ENCODE measurements at regions not wholly inside any gene's neighbourhood (a gene's known extent, or its start where the extent isn't known, plus 50 kb on each side); places are given as distances from the start of the nearest gene placed in this dataset.
"Not testable (repeated sequence)": the region's sequence is repeated elsewhere in the genome, so short reads cannot be mapped to it uniquely, and the experiment has no call there.

DNA sequence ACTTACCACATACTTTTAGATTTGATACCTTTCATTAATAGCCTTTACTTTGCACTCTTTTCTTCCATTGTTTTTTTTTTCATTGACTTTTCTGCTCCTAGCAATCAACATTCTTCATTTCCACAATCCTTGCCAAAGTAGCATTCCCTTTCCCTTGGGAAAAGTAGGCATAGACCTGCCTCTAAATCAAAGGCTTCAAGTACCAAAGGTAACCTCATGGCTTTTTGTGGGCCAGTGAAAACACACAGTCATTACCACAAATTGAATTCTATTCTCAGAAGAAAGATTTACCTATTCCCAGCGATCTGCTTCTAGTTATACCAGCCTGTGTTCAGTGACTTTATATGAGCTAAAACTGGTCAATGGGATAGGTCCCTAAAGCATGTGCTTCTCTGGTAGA is 109.2 kb downstream of the SOCS6 start:
- no peaks in the 10 kb centered on the region for H3K36me3 ChIP-seq (replicated peaks; ENCODE audit: insufficient read depth, low read length)
- H3K9me3 ChIP-seq (replicated peaks; ENCODE audit: insufficient read depth, low read length), result no peaks in the 10 kb centered on the region
- TF ChIP-seq, protein P1, sequence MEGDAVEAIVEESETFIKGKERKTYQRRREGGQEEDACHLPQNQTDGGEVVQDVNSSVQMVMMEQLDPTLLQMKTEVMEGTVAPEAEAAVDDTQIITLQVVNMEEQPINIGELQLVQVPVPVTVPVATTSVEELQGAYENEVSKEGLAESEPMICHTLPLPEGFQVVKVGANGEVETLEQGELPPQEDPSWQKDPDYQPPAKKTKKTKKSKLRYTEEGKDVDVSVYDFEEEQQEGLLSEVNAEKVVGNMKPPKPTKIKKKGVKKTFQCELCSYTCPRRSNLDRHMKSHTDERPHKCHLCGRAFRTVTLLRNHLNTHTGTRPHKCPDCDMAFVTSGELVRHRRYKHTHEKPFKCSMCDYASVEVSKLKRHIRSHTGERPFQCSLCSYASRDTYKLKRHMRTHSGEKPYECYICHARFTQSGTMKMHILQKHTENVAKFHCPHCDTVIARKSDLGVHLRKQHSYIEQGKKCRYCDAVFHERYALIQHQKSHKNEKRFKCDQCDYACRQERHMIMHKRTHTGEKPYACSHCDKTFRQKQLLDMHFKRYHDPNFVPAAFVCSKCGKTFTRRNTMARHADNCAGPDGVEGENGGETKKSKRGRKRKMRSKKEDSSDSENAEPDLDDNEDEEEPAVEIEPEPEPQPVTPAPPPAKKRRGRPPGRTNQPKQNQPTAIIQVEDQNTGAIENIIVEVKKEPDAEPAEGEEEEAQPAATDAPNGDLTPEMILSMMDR (IDR thresholded peaks at IDR 0.05; ENCODE audit: low read length), result no peak
- TF ChIP-seq EZH2 (optimal IDR thresholded peaks at IDR 0.05; ENCODE audit: low read depth, low read length) (no peak), EZH2phosphoT487 (IDR thresholded peaks at IDR 0.05; ENCODE audit: low read length) (no peak)
- H3K4me1 ChIP-seq (ENCODE audit: low read length), result no peaks in the 10 kb centered on the region
- no peak overlapping the region for H3K4me2 ChIP-seq (ENCODE audit: low read depth, low read length)
- H3K9me2 ChIP-seq (replicated peaks; ENCODE audit: insufficient read depth, low read length), result no peaks in the 10 kb centered on the region
- H3K79me2 ChIP-seq (ENCODE audit: low read length), result no peaks in the 10 kb centered on the region
- H4K20me1 ChIP-seq (ENCODE audit: insufficient read depth, low read length), result no peaks in the 10 kb centered on the region
- DNase-seq, result no peak
- no peak overlapping the region for H3K9ac ChIP-seq (ENCODE audit: low read length)
- H3K4me3 ChIP-seq (ENCODE audit: low read length), result no peak overlapping the region
- H3K27ac ChIP-seq (ENCODE audit: low read length), result no peak overlapping the region
- H3K27me3 ChIP-seq (replicated peaks; ENCODE audit: insufficient read depth, low read length), result no peaks in the 10 kb centered on the region
- H3F3A ChIP-seq (ENCODE audit: insufficient read depth, low read length), result no peaks in the 10 kb centered on the region
- H2AFZ ChIP-seq (ENCODE audit: low read length), result no peak overlapping the region

GRCh38 chr18:70397259-70397925 is 108.5 kb downstream of the SOCS6 start:
- H2AFZ ChIP-seq (ENCODE audit: low read length), result no peak overlapping the region
- H3K4me3 ChIP-seq (ENCODE audit: low read length), result no peak overlapping the region
- no peaks in the 10 kb centered on the region for H3K27me3 ChIP-seq (replicated peaks; ENCODE audit: insufficient read depth, low read length)
- no peak for DNase-seq
- no peaks in the 10 kb centered on the region for H3F3A ChIP-seq (ENCODE audit: insufficient read depth, low read length)
- TF ChIP-seq EZH2phosphoT487 (IDR thresholded peaks at IDR 0.05; ENCODE audit: low read length), result no peak
- TF ChIP-seq, protein P1 (IDR thresholded peaks at IDR 0.05; ENCODE audit: low read length), result no peak
- TF ChIP-seq EZH2 (optimal IDR thresholded peaks at IDR 0.05; ENCODE audit: low read depth, low read length), result no peak
- H3K9ac ChIP-seq (ENCODE audit: low read length), result no peak overlapping the region
- H3K9me2 ChIP-seq (replicated peaks; ENCODE audit: insufficient read depth, low read length), result no peaks in the 10 kb centered on the region
- H3K4me1 ChIP-seq (ENCODE audit: low read length), result no peaks in the 10 kb centered on the region
- no peak overlapping the region for H3K4me2 ChIP-seq (ENCODE audit: low read depth, low read length)
- no peaks in the 10 kb centered on the region for H3K36me3 ChIP-seq (replicated peaks; ENCODE audit: insufficient read depth, low read length)
- no peaks in the 10 kb centered on the region for H3K9me3 ChIP-seq (replicated peaks; ENCODE audit: insufficient read depth, low read length)
- H3K79me2 ChIP-seq (ENCODE audit: low read length), result no peaks in the 10 kb centered on the region
- H3K27ac ChIP-seq (ENCODE audit: low read length), result no peak overlapping the region
- H4K20me1 ChIP-seq (ENCODE audit: insufficient read depth, low read length), result no peaks in the 10 kb centered on the region

- H4K20me1 ChIP-seq (ENCODE audit: insufficient read depth, low read length); H3F3A ChIP-seq (ENCODE audit: insufficient read depth, low read length); H3K27ac ChIP-seq (ENCODE audit: low read length): not testable (repeated sequence)
Observed at GRCh38 chr18:70395771-70396170, 106.9 kb downstream of the SOCS6 start.

DNA sequence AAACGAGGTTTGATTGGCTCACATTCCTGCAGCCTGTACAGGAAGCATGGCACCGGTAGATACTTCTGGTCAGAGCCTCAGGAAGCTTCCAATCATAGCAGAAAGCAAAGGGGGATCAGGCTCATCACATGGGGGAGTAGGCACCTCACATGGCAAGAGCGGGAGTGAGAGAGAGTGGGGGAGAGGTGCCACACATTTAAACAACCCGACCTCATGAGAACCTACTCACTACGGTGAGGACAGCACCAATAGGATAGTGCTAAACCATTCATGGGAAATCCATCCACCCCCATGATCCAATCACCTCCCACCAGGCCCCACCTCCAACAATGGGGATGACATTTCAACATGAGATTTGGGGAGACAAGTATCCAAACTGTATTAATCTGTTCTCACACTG is 105.8 kb downstream of the SOCS6 start:
- Histone ChIP-seq H3K9me2 (replicated peaks; ENCODE audit: insufficient read depth, low read length) (no peaks in the 10 kb centered on the region), H3K27ac (ENCODE audit: low read length) (no peak overlapping the region), H3K36me3 (replicated peaks; ENCODE audit: insufficient read depth, low read length) (no peaks in the 10 kb centered on the region), H3K27me3 (replicated peaks; ENCODE audit: insufficient read depth, low read length) (no peaks in the 10 kb centered on the region), H3K9me3 (replicated peaks; ENCODE audit: insufficient read depth, low read length) (no peaks in the 10 kb centered on the region), H3K79me2 (ENCODE audit: low read length) (no peaks in the 10 kb centered on the region), H3K4me1 (ENCODE audit: low read length) (no peaks in the 10 kb centered on the region), H3F3A (ENCODE audit: insufficient read depth, low read length) (no peaks in the 10 kb centered on the region), H3K4me2 (ENCODE audit: low read depth, low read length) (no peak overlapping the region), H2AFZ (ENCODE audit: low read length) (no peak overlapping the region), H3K9ac (ENCODE audit: low read length) (no peak overlapping the region), H4K20me1 (ENCODE audit: insufficient read depth, low read length) (no peaks in the 10 kb centered on the region), H3K4me3 (ENCODE audit: low read length) (no peak overlapping the region)
- DNase-seq, result no peak
- TF ChIP-seq EZH2 (optimal IDR thresholded peaks at IDR 0.05; ENCODE audit: low read depth, low read length), result no peak
- no peak for TF ChIP-seq EZH2phosphoT487 (IDR thresholded peaks at IDR 0.05; ENCODE audit: low read length)
- TF ChIP-seq, protein P1 (IDR thresholded peaks at IDR 0.05; ENCODE audit: low read length), result no peak

More at GRCh38 chr18:70395771-70396170, 106.9 kb downstream of the SOCS6 start:
- H3K4me3 ChIP-seq (ENCODE audit: low read length); H3K4me2 ChIP-seq (ENCODE audit: low read depth, low read length); H3K9me2 ChIP-seq (replicated peaks; ENCODE audit: insufficient read depth, low read length); H3K9me3 ChIP-seq (replicated peaks; ENCODE audit: insufficient read depth, low read length); H3K27me3 ChIP-seq (replicated peaks; ENCODE audit: insufficient read depth, low read length); H3K36me3 ChIP-seq (replicated peaks; ENCODE audit: insufficient read depth, low read length); DNase-seq; H3K9ac ChIP-seq (ENCODE audit: low read length); H3K79me2 ChIP-seq (ENCODE audit: low read length); H3K4me1 ChIP-seq (ENCODE audit: low read length); H2AFZ ChIP-seq (ENCODE audit: low read length): not testable (repeated sequence)
